Ishikawa (cell line): ENCODE measurements at regions not wholly inside any gene's neighbourhood (a gene's known extent, or its start where the extent isn't known, plus 50 kb on each side); places are given as distances from the start of the nearest gene placed in this dataset.

Experiments
- CEBPB ChIP-seq: IDR thresholded peaks from 2 replicates; pipeline ENCODE4 v1.6.1; 2012
- EGR1 ChIP-seq: IDR thresholded peaks from 2 replicates; pipeline ENCODE4 v1.6.1; 2012
- FOXM1 ChIP-seq: IDR thresholded peaks from 2 replicates; pipeline ENCODE4 v1.6.1; 2012; ENCODE audit warnings: low read depth, borderline replicate concordance
- REST ChIP-seq: IDR thresholded peaks from 2 replicates; pipeline ENCODE4 v1.6.1; 2012; ENCODE audit warnings: low read depth, mild to moderate bottlenecking
- TAF1 ChIP-seq: IDR thresholded peaks from 2 replicates; pipeline ENCODE4 v1.6.1; 2012; ENCODE audit warnings: low read depth, mild to moderate bottlenecking
- YY1 ChIP-seq: IDR thresholded peaks from 2 replicates; pipeline ENCODE4 v1.6.1; 2012; ENCODE audit warnings: low read depth

- TF ChIP-seq FOXM1 = no peak
- TF ChIP-seq CEBPB = no peak
- no peak for TF ChIP-seq TAF1
- TF ChIP-seq REST = no peak
- no peak for TF ChIP-seq EGR1
- TF ChIP-seq YY1 = no peak
Measured at GRCh38 chr2:133690780-133691179, 122.5 kb upstream of the NCKAP5 start.
